GM12878 (cell line): ENCODE measurements at regions not wholly inside any gene's neighbourhood (a gene's known extent, or its start where the extent isn't known, plus 50 kb on each side); places are given as distances from the start of the nearest gene placed in this dataset.

Experiments used
- ATAC-seq: fragments of 200-7000 bp; cut with Tn5 transposase; 3 replicates; pipeline ENCODE4 v1.9.1; 2020; ENCODE audit warnings: mild to moderate bottlenecking, moderate library complexity
- BruUV-seq: library from RNA; stranded (reverse); fragments of 400-500 nt; replicated peaks from 2 replicates; lab custom pipeline; 2021; lab: Mats Ljungman, UMichigan
- CTCF ChIA-PET: fragments of 300-600 bp; sonication (Branson Sonifier 250); formaldehyde crosslinking; extraction: SDS; loops from one replicate; lab custom pipeline; 2021; ENCODE audit warnings: inconsistent platforms; lab: Yijun Ruan, JAX
- POLR2A ChIA-PET: fragments of 350-600 bp; formaldehyde crosslinking; extraction: SDS; loops from one replicate; lab custom pipeline; 2021; ENCODE audit warnings: inconsistent platforms; lab: Charles Lee
- RAD21 ChIA-PET: fragments of 300-600 bp; sonication (Branson Sonifier 250); formaldehyde crosslinking; loops from one replicate; lab custom pipeline; 2023; ENCODE audit warnings: antibody characterized with exemption; ENCODE audit not compliant: unreplicated experiment; lab: Charles Lee
- SMC1A ChIA-PET: fragments of 300-600 bp; sonication (Branson Sonifier 250); formaldehyde crosslinking; loops from one replicate; lab custom pipeline; 2023; ENCODE audit not compliant: unreplicated experiment, uncharacterized antibody; lab: Charles Lee
- DNase-seq: peaks from one replicate; pipeline ENCODE4 v3.0.0-alpha.2; 2011; ENCODE audit warnings: low read depth, low spot score
- FAIRE-seq: peaks from 3 replicates; lab custom pipeline; 2011; peaks lifted over from hg19 to GRCh38; lab: Jason Lieb, UNC
- H2AFZ ChIP-seq: 2 replicates; pipeline ENCODE4 v1.6.0; 2011; ENCODE audit warnings: low read depth, low read length, control low read depth; ENCODE audit not compliant: control insufficient read depth
- H3K27ac ChIP-seq: 2 replicates; pipeline ENCODE4 v1.5.1; 2011; ENCODE audit warnings: control low read depth; ENCODE audit not compliant: control insufficient read depth, insufficient read depth
- H3K27me3 ChIP-seq, 2 experiments: replicated peaks in 1 of 2; 2 replicates each; pipeline versions ENCODE4 v1.6.0 to v1.6.1; 2011; ENCODE audit warnings: low read length in 1 of 2; ENCODE audit not compliant: control insufficient read depth in 2 of 2, insufficient read depth in 2 of 2
- H3K36me3 ChIP-seq, 2 experiments: 2 replicates each; pipeline ENCODE4 v1.5.1; 2011; ENCODE audit warnings: low read length in 1 of 2; ENCODE audit not compliant: control insufficient read depth in 2 of 2, insufficient read depth in 2 of 2
- H3K4me1 ChIP-seq: 2 replicates; pipeline ENCODE4 v1.6.1; 2011; ENCODE audit warnings: mild to moderate bottlenecking, low read length, moderate library complexity, mixed read lengths; ENCODE audit not compliant: control insufficient read depth, insufficient read depth
- H3K4me2 ChIP-seq: 2 replicates; pipeline ENCODE4 v1.6.0; 2011; ENCODE audit warnings: control low read depth; ENCODE audit not compliant: control insufficient read depth, insufficient read depth
- H3K4me3 ChIP-seq: fragments of 200-600 bp; sonication (generic); 2 replicates; pipeline ENCODE4 v1.5.1; 2016
- H3K79me2 ChIP-seq: 2 replicates; pipeline ENCODE4 v1.6.0; 2011; ENCODE audit warnings: low read length; ENCODE audit not compliant: control insufficient read depth, insufficient read depth
- H3K9ac ChIP-seq: 2 replicates; pipeline ENCODE4 v1.8.0; 2011; ENCODE audit warnings: low read length, control low read depth, mixed read lengths; ENCODE audit not compliant: control insufficient read depth, insufficient read depth
- H3K9me3 ChIP-seq: replicated peaks from 3 replicates; pipeline ENCODE4 v1.5.1; 2011; ENCODE audit warnings: mild to moderate bottlenecking, low read length; ENCODE audit not compliant: control insufficient read depth, insufficient read depth
- H4K20me1 ChIP-seq: 2 replicates; pipeline ENCODE4 v1.6.0; 2011; ENCODE audit not compliant: control insufficient read depth, insufficient read depth
- ATF7 ChIP-seq: fragments of 450-650 bp; IDR thresholded peaks from 2 replicates; pipeline ENCODE4 v1.6.1; 2016; ENCODE audit warnings: low read depth, mild to moderate bottlenecking
- CEBPB ChIP-seq, 2 experiments: fragments of 150-350 bp in 1 of 2; IDR thresholded peaks; 2 replicates each; pipeline ENCODE4 v1.6.1; 2012 to 2014; ENCODE audit warnings: low read depth in 2 of 2, low read length in 2 of 2, borderline replicate concordance in 1 of 2, inconsistent platforms in 1 of 2
- IRF4 ChIP-seq: IDR thresholded peaks from 2 replicates; pipeline ENCODE4 v1.6.1; 2011; ENCODE audit warnings: low read depth, low read length
- KDM1A ChIP-seq: fragments of 200-600 bp; sonication (generic); IDR thresholded peaks from 2 replicates; pipeline ENCODE4 v1.6.1; 2016; ENCODE audit warnings: borderline replicate concordance
- LARP7 ChIP-seq: fragments of 450-650 bp; IDR thresholded peaks from 2 replicates; pipeline ENCODE4 v1.6.1; 2017; ENCODE audit warnings: mild to moderate bottlenecking
- MYC ChIP-seq: IDR thresholded peaks from 2 replicates; pipeline ENCODE4 v1.6.1; 2011; ENCODE audit warnings: mild to moderate bottlenecking, low read length, moderate library complexity, inconsistent platforms; ENCODE audit not compliant: insufficient read depth, insufficient replicate concordance, insufficient read length, severe bottlenecking
- NBN ChIP-seq: fragments of 450-650 bp; IDR thresholded peaks from 2 replicates; pipeline ENCODE4 v1.6.1; 2016
- NR2F1 ChIP-seq: fragments of 450-650 bp; conservative IDR thresholded peaks from 2 replicates; pipeline ENCODE4 v1.6.1; 2017; ENCODE audit warnings: mild to moderate bottlenecking
- PAX5 ChIP-seq: IDR thresholded peaks from 2 replicates; pipeline ENCODE4 v1.6.1; 2011; ENCODE audit warnings: low read depth, low read length, borderline replicate concordance
- RAD51 ChIP-seq: fragments of 450-650 bp; IDR thresholded peaks from 2 replicates; pipeline ENCODE4 v1.6.1; 2016; ENCODE audit warnings: moderate library complexity, mild to moderate bottlenecking, inconsistent platforms
- RCOR1 ChIP-seq: conservative IDR thresholded peaks from 2 replicates; pipeline ENCODE4 v1.6.1; 2012; ENCODE audit warnings: low read depth, low read length, improper control_type of control experiment
- RUNX3 ChIP-seq: IDR thresholded peaks from 2 replicates; pipeline ENCODE4 v1.6.1; 2012; ENCODE audit warnings: low read length, inconsistent platforms
- SREBF2 ChIP-seq: IDR thresholded peaks from 2 replicates; pipeline ENCODE4 v1.6.1; 2012; ENCODE audit warnings: mild to moderate bottlenecking, low read length
- SRF ChIP-seq, 2 experiments: IDR thresholded peaks; 2 replicates each; pipeline ENCODE4 v1.6.1; 2011; ENCODE audit warnings: low read depth in 2 of 2, low read length in 2 of 2, mild to moderate bottlenecking in 1 of 2, moderate library complexity in 1 of 2
- TARDBP ChIP-seq: IDR thresholded peaks from 2 replicates; pipeline ENCODE4 v1.6.1; 2016; ENCODE audit warnings: borderline replicate concordance
- YBX1 ChIP-seq: fragments of 450-650 bp; IDR thresholded peaks from 2 replicates; pipeline ENCODE4 v1.6.1; 2016; ENCODE audit warnings: antibody characterized with exemption
- WGBS: methylation state at CpG from one replicate; pipeline ENCODE4 v1.1.6; 2016; ENCODE audit warnings: low lambda C conversion rate; ENCODE audit not compliant: insufficient replicate concordance, insufficient coverage; ENCODE audit errors: missing lambda C conversion rate; 5-methylcytosine and 5-hydroxymethylcytosine counted together
- in situ Hi-C: fragments of 300-500 bp; cut with MboI; formaldehyde crosslinking; loops from 9 replicates; pipeline ENCODE4 v1.14.3; 2018; ENCODE audit warnings: mixed read lengths
- intact Hi-C: fragments of 100-400 bp; cut with micrococcal nuclease; formaldehyde crosslinking; loops from one replicate; pipeline ENCODE4 v1.14.2; 2022; ENCODE audit not compliant: unreplicated experiment
- TF ChIP-seq, protein P1 (sequence below): fragments of 450-650 bp; IDR thresholded peaks from 2 replicates; pipeline ENCODE4 v1.6.1; 2014; ENCODE audit warnings: mild to moderate bottlenecking
- TF ChIP-seq, protein P2 (sequence below): fragments of 450-650 bp; formaldehyde crosslinking; IDR thresholded peaks from 2 replicates; pipeline ENCODE4 v1.5.0; 2022; ENCODE audit warnings: mild to moderate bottlenecking, missing genetic modification characterization
- TF ChIP-seq, protein P3 (sequence below): IDR thresholded peaks from 2 replicates; pipeline ENCODE4 v1.6.1; 2011; ENCODE audit warnings: low read depth, mild to moderate bottlenecking, low read length, moderate library complexity, borderline replicate concordance; ENCODE audit errors: extremely low read depth

DNA sequence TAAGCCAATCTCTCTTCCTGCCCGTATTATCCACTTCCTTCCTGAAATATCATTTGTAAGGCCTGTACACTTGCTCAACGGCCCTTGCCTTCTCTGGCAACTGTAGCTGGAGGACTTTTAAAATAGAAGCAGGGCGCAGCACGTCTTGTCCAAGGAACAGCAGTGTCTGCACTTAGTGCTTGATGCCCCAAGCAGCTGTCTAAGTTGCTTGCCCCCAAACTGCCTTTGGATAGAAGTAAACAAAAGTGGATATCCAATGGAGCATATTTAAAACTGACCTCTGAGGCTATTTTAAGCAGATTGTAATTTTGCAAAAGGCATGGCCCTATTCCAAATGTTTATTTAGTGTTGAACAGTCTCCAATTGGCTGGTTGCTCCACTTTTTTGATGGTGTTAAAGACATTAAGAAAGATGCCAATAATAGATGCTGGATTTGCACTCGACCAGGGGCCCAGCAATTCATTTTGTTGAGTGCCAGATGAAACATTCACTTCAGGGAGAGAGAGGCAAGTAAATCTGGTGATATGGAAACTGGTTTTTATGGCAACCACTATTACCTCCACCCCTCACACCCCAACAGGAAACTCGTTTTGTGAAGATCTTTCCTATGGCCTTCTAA, 526.8 kb upstream of the TBL1XR1 start:
- in situ Hi-C loops: no loop called here
- H2AFZ ChIP-seq: no peak overlapping the region

More for the DNA sequence above, 526.8 kb upstream of the TBL1XR1 start:
- H3K9ac ChIP-seq: no peak overlapping the region
- TF ChIP-seq IRF4 (no peak), KDM1A (no peak), MYC (no peak), TARDBP (no peak), RAD51 (no peak), YBX1 (no peak), SRF (IDR thresholded peaks at IDR 0.05; ENCODE audit: low read depth in 2 of 2, low read length in 2 of 2) (no peak), CEBPB (IDR thresholded peaks at IDR 0.05; ENCODE audit: borderline replicate concordance in 1 of 2, low read depth in 2 of 2, low read length in 2 of 2) (no peak), RCOR1 (no peak), LARP7 (no peak), PAX5 (no peak), SREBF2 (no peak), NBN (no peak), ATF7 (no peak), RUNX3 (no peak), NR2F1 (no peak)
- TF ChIP-seq, protein P1, sequence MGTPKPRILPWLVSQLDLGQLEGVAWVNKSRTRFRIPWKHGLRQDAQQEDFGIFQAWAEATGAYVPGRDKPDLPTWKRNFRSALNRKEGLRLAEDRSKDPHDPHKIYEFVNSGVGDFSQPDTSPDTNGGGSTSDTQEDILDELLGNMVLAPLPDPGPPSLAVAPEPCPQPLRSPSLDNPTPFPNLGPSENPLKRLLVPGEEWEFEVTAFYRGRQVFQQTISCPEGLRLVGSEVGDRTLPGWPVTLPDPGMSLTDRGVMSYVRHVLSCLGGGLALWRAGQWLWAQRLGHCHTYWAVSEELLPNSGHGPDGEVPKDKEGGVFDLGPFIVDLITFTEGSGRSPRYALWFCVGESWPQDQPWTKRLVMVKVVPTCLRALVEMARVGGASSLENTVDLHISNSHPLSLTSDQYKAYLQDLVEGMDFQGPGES: no peak
- TF ChIP-seq, protein P2, sequence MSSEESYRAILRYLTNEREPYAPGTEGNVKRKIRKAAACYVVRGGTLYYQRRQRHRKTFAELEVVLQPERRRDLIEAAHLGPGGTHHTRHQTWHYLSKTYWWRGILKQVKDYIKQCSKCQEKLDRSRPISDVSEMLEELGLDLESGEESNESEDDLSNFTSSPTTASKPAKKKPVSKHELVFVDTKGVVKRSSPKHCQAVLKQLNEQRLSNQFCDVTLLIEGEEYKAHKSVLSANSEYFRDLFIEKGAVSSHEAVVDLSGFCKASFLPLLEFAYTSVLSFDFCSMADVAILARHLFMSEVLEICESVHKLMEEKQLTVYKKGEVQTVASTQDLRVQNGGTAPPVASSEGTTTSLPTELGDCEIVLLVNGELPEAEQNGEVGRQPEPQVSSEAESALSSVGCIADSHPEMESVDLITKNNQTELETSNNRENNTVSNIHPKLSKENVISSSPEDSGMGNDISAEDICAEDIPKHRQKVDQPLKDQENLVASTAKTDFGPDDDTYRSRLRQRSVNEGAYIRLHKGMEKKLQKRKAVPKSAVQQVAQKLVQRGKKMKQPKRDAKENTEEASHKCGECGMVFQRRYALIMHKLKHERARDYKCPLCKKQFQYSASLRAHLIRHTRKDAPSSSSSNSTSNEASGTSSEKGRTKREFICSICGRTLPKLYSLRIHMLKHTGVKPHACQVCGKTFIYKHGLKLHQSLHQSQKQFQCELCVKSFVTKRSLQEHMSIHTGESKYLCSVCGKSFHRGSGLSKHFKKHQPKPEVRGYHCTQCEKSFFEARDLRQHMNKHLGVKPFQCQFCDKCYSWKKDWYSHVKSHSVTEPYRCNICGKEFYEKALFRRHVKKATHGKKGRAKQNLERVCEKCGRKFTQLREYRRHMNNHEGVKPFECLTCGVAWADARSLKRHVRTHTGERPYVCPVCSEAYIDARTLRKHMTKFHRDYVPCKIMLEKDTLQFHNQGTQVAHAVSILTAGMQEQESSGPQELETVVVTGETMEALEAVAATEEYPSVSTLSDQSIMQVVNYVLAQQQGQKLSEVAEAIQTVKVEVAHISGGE: no peak
- TF ChIP-seq, protein P3, sequence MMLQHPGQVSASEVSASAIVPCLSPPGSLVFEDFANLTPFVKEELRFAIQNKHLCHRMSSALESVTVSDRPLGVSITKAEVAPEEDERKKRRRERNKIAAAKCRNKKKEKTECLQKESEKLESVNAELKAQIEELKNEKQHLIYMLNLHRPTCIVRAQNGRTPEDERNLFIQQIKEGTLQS: no peak
- H3K4me2 ChIP-seq: no peak overlapping the region
- ChIA-PET CTCF (no interaction called here), SMC1A (no interaction called here), RAD21 (no interaction called here), POLR2A (no interaction called here)
- no TSS peak for BruUV-seq
- intact Hi-C loops: no loop called here
- H3K4me1 ChIP-seq: no peaks in the 10 kb centered on the region
- ATAC-seq (no peak), FAIRE-seq (no peak), DNase-seq (no peak)
- H3K4me3 ChIP-seq: no peak overlapping the region
- H3K79me2 ChIP-seq: no peaks in the 10 kb centered on the region
- H3K36me3 ChIP-seq: no peaks in the 10 kb centered on the region
- no peaks in the 10 kb centered on the region for H4K20me1 ChIP-seq
- no peak overlapping the region for H3K27ac ChIP-seq
- H3K27me3 ChIP-seq: no peaks in the 10 kb centered on the region
- WGBS: 11% methylated on average over 6 of the region's 6 CpGs
- no peaks in the 10 kb centered on the region for H3K9me3 ChIP-seq
